ENCODE measurements at regions not wholly inside any gene's neighbourhood (a gene's known extent, or its start where the extent isn't known, plus 50 kb on each side); places are given as distances from the start of the nearest gene placed in this dataset.

GRCh38 chr18:10042492-10042891 lies 128.7 kb downstream of the VAPA start:
- H3K4me3 ChIP-seq (ENCODE audit: severe bottlenecking), result no peak overlapping the region
- no peak overlapping the region for H3K27ac ChIP-seq (ENCODE audit: poor library complexity, severe bottlenecking)
- H3K9me3 ChIP-seq (ENCODE audit: severe bottlenecking), result no peaks in the 10 kb centered on the region
- no peak for ATAC-seq (ENCODE audit: low read depth)
- no peaks in the 10 kb centered on the region for H3K27me3 ChIP-seq (ENCODE audit: insufficient read depth, poor library complexity, severe bottlenecking)
- no peak for DNase-seq (ENCODE audit: low spot score)
- TF ChIP-seq CTCF (IDR thresholded peaks at IDR 0.05; ENCODE audit: poor library complexity, severe bottlenecking), result no peak
- no peaks in the 10 kb centered on the region for H3K4me1 ChIP-seq (ENCODE audit: insufficient read depth, poor library complexity, severe bottlenecking)
- no peaks in the 10 kb centered on the region for H3K36me3 ChIP-seq (ENCODE audit: low read depth)

DNA sequence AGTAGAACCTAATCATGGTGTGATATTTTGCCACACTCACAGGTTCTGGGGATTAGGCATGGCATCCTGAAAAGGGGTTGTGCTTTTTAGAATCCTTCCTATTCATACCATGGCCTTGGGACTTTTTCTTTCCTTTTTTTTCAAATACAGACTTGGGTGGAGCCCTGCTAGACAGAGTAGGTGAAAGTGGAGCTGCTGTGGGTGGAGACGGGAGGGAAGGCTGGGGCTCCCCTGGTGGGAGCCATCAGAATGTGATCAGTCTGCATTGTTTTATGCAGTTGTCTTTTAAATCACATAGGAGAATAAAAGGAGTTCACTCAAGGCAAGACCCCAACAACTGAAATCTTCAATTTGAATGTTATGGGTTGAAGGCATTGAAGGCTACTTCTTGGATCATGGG lies 130.2 kb downstream of the VAPA start:
- no peak for TF ChIP-seq CTCF (IDR thresholded peaks at IDR 0.05; ENCODE audit: poor library complexity, severe bottlenecking)
- no peak overlapping the region for H3K27ac ChIP-seq (ENCODE audit: poor library complexity, severe bottlenecking)

GRCh38 chr18:10045296-10045891 lies 131.6 kb downstream of the VAPA start:
- TF ChIP-seq CTCF (IDR thresholded peaks at IDR 0.05; ENCODE audit: poor library complexity, severe bottlenecking), result no peak
- Histone ChIP-seq H3K27ac (ENCODE audit: poor library complexity, severe bottlenecking) (no peak overlapping the region), H3K9me3 (ENCODE audit: severe bottlenecking) (no peaks in the 10 kb centered on the region), H3K4me1 (ENCODE audit: insufficient read depth, poor library complexity, severe bottlenecking) (no peaks in the 10 kb centered on the region), H3K36me3 (ENCODE audit: low read depth) (no peaks in the 10 kb centered on the region), H3K27me3 (ENCODE audit: insufficient read depth, poor library complexity, severe bottlenecking) (no peaks in the 10 kb centered on the region), H3K4me3 (ENCODE audit: severe bottlenecking) (no peak overlapping the region)
- ATAC-seq (ENCODE audit: low read depth), result no peak
- DNase-seq (ENCODE audit: low spot score), result peak; percentile 28

More for the DNA sequence above, 130.2 kb downstream of the VAPA start:
- Histone ChIP-seq H3K36me3 (ENCODE audit: low read depth) (no peaks in the 10 kb centered on the region), H3K4me3 (ENCODE audit: severe bottlenecking) (no peak overlapping the region), H3K27me3 (ENCODE audit: insufficient read depth, poor library complexity, severe bottlenecking) (no peaks in the 10 kb centered on the region), H3K4me1 (ENCODE audit: insufficient read depth, poor library complexity, severe bottlenecking) (no peaks in the 10 kb centered on the region), H3K9me3 (ENCODE audit: severe bottlenecking) (no peaks in the 10 kb centered on the region)
- ATAC-seq (ENCODE audit: low read depth) (no peak), DNase-seq (ENCODE audit: low spot score) (no peak)

DNA sequence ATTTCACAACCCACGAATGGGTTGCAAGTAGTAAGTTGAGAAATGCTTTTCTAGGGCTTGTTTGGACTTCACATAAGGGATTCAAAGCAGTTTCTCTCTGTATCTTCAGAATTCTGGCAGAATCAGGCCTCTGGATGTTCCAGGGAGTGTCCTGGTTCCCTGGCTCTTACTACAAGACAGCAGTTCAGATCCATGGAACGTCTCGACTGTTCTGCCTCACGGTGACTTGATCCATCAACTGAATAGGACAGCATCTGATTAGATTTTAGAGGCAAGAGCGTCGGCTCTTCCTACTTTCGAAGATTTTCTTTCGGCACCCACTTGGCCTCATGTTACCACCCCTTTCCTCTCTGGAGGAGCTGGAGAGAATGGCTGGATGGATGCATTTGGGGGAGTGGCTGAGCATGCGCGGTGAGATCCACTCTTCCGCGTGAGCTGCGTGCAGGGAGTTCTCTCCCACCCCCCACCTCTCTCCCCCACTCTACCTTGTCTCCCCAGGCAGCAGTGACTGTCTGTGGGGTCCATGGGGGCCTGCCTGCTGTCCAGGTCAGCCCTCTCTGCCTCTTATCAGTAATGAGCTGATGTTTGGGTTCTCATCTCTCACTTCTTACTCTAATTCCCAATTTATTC lies 132.5 kb downstream of the VAPA start:
- DNase-seq (ENCODE audit: low spot score), result peak; percentile 11

More for the DNA sequence above, 132.5 kb downstream of the VAPA start:
- H3K27me3 ChIP-seq (ENCODE audit: insufficient read depth, poor library complexity, severe bottlenecking), result no peaks in the 10 kb centered on the region
- H3K4me3 ChIP-seq (ENCODE audit: severe bottlenecking), result no peak overlapping the region
- no peaks in the 10 kb centered on the region for H3K4me1 ChIP-seq (ENCODE audit: insufficient read depth, poor library complexity, severe bottlenecking)
- TF ChIP-seq CTCF (IDR thresholded peaks at IDR 0.05; ENCODE audit: poor library complexity, severe bottlenecking), result no peak
- H3K36me3 ChIP-seq (ENCODE audit: low read depth), result no peaks in the 10 kb centered on the region
- H3K9me3 ChIP-seq (ENCODE audit: severe bottlenecking), result no peaks in the 10 kb centered on the region
- no peak overlapping the region for H3K27ac ChIP-seq (ENCODE audit: poor library complexity, severe bottlenecking)
- no peak for ATAC-seq (ENCODE audit: low read depth)

Measured in RWPE2 (cell line).